KG1 (cell line): ENCODE measurements at regions not wholly inside any gene's neighbourhood (a gene's known extent, or its start where the extent isn't known, plus 50 kb on each side); places are given as distances from the start of the nearest gene placed in this dataset.
A peak's percentile ranks its signal among the peaks of the same experiment; 100 is the strongest.

Experiments used
- DNase-seq: peaks from one replicate; lab custom pipeline; 2025; lab: John Stamatoyannopoulos, UW

DNA sequence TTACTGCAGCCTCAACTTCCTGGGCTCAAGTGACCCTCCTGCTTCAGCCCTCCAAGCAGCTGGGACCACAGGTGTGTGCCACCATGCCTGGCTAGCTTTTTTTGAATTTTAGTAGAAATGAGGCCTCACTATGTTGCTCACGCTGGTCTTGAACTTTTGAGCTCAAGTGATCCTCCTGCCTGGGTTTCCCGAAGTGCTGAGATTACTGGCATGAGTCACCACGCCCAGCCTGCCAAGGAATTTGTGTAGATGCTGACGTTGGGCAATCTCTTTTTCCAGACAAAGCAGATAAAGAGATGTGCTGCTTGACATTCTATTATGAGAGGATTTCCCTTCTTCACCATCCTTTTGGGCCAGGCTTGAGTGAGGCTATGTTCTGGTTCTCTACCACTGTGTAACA is 254.5 kb upstream of the RPS6KA3 start:
- no peak for DNase-seq

DNA sequence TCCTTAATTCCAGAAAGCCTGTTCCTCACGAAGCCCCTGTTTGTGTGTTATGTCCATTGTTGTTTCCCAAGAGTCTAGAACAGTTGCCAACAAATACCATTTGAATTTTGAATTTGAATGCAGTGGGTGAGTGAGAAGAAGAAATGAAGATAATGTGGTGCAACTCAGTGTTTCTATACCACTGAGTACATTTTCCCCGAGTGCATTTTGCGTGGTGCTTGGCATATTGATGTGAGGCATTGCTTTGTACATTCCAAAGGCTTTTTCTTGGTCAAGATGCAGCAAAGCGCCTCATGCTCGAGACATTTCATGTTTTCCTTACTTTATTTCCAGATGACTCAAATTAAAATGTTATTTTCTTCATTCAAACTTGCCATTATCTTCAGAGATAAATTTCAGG is 253.1 kb upstream of the RPS6KA3 start:
- no peak for DNase-seq

DNA sequence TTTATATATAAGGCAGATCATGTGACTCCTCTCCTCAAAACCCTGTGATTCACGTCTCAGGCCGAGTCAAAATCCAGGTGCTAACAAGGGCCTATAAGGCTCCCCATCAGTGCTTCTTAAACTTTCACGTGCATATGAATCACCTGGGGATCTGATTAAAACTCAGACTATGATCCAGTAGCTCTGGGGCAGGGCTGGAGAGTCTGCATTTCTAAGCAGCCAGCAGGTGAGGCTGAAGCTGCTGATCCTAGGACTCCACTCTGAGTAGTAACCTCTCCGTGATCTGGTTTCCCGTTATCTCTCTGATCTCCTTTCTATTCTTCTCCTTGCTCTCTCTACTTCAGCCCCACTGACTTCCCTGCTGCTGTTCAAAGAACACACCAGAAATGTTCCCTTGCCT is 252.4 kb upstream of the RPS6KA3 start:
- no peak for DNase-seq

DNA sequence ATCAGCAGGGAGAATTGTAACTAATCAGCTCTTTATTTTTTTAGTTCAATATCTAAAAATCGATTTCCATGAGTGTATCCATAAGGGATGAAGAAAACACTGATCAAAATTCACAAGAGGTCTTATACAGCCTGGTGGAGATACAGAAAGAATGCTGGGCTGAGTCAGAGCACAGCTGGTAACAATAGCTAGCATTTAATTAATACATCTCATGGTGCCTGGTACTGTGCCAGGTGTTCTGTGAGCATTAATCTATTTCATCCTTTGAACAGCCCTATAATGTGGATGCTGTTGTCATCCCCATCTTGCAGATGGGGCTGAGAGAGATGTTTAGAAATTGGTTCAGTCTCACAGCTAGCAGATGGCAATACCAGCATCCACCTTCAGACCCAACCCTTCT is 250.9 kb upstream of the RPS6KA3 start:
- DNase-seq: no peak

DNA sequence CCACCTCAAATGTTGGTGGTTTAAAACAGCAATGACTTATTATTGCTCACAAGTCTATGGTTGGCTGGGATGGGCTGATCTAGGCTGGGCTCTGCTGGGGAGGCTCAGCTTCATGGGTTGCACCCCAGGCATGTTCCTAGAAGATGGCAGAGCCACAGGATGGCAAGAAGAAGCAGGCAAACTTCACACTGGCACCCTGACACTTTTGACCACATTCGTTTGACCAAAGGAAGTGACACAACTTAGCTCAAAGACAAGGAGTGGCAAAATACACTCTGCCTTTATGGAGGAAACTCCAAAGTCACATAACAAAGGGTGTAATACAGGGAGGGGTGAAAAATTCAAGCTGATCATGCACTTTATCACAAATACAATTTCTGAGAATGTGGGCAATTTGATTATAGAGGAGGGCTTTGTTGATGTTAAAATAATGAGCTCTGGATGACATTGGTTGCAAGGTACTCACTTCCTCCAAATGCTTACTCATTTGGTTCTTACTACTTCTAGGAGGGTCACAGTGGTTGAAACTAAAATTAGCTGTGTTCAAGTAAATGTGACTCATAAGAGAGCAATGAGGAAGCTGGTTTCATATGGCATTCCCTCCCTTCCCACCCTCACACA is 249.2 kb upstream of the RPS6KA3 start:
- DNase-seq: peak; percentile 33

DNA sequence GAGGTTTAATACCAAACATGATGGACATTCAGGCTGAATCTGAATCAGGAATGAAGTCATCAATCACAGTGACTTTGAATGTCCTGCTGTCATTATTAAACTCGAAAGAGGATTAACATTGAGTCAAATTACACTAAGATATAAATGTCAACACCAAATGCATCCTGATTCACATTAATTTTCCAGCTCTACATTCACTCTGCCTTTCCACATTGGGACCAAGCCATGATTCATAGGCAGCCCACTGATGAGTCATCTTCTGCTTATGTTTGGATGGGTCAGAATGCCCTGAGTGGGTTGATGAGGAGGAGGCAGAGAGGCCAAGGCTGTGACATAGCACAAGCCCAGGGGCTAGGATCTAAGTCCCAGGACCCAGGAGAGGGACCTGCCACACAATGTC is 247.6 kb upstream of the RPS6KA3 start:
- no peak for DNase-seq

DNA sequence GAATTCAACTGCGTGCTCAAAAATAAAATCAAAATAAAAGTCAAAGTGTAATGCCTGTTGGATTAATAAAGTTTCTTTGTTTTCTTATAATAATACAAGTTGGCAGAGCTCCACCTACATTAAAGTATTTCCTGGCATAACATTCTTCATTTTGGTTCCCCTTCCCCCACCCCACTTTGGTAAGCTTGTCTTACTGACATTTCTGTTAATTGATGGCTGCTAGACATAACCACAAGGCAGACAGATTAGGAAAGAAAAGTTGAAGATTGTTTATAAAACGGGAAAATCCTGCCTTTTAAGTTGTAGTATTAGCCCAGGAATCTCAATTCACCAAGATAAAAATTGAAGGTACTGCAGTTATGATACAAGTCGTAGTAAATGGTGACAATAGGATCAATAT is 246.5 kb upstream of the RPS6KA3 start:
- DNase-seq: no peak

DNA sequence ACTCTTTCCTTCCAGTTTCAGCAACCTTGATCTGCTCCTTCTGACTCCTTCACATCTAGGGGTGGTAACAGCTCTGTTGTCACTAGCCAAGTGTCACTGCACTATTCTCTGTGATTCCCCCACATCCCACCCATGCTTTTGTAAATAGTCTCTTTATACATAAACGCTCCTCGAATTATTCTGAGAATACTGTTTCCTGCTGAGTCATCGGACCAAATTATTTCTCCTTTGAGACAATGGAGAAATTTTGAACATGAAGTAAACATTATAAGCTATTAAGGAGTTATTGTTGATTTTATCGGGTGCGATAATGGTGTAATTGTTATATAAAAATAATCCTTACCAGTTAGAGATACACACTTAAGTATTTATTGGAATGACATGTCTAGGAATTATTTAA is 245.1 kb upstream of the RPS6KA3 start:
- no peak for DNase-seq

DNA sequence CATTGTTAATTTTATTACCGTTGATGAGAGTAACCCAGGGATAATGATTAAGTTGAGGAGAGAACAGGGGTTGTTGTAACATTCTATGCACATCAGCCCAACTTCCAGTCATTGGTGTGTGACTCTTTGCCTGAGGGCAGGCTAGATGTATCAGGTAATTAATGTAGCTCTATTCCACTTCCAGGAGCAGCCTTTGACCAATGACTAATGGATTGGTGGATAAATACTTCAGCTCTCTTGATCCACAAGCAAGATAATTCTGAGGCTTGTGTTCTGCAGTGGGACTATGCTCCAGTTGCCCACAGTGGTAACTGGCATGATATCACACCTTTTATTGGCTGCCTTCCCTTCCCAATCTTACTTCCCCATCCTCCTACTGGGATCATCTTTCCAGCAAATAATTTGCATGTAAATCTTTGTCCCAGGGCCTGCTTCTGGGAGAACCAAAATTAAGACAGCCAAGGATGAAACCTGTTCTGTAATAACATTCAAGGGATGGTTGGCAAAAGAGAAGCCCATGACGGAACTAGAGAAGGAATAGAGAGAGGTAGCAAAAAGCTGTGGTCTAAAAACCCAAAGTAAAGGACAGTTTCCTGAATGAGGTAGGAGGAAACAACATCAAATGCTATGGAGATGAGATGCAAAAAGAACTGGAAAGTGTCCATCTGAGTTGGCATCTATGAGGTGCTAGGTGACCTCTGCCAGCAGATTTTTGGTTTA is 241.4 kb upstream of the RPS6KA3 start:
- no peak for DNase-seq

DNA sequence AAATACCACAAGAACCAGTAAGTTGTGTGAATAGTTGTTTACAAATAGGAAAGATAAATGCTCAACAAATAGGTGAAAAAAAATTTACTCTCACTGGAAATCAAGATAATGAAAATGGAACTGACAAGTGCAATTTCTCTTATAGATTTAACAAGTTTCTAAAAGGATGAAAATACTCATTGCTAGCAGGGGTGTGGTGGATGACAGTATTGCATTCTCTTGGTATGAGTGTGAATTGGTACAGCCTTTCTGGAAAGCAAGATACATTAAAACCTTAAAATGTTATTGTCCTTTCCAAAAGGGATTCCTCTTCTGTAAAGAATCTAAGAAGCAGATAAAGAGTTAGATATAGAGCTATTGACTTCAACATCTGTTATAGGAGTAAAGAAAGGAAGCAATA is 240.0 kb upstream of the RPS6KA3 start:
- DNase-seq: no peak

DNA sequence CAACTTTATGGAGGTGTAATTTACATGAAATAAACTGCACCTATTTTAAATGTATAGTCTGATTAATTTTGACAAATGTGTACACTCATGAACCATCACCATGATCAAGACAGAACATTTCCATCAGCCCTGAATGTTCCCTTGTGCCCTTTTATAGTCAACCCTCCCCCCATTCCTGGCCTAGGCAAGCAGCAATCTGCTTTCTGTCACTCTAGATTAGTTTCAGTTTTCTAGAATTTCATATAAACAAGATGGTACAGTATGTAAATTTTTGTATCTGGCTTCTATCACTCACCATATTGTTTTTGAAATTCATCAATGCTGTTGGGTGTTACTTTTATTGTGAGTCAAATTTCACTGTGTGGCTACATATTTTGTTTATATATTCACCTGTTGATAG is 234.2 kb upstream of the RPS6KA3 start:
- DNase-seq: no peak

DNA sequence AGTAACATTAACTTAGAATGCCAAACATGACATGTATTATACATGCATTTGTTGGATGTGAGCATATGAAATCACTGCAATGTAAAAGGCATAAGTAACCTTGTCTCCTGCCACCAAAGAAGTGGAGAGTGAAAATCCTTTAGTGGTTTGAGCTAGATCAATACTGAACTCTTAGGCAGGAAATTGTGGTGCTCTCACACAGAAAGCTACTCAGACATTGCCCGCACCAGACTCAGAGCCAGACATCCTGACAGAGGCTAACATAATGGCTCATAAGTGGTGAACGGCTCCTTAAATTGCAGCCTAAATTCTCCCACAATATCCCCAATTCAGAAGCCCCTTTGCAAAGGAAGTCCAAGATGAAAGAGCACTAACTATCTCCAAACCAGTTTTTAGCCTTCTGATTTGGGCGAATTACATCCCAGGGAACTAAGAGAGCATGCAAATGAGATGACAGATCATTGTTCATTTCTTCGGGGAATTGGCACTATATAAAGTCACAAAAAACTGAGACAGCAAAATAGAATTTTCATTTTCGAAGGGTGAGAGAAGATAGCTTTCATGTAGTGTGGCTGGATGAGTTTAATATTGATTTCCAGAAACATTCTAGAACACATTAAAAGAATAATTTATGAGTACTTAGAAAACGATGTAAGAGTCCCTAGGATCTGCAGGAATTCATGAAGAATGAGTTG is 233.6 kb upstream of the RPS6KA3 start:
- peak; percentile 2 for DNase-seq

DNA sequence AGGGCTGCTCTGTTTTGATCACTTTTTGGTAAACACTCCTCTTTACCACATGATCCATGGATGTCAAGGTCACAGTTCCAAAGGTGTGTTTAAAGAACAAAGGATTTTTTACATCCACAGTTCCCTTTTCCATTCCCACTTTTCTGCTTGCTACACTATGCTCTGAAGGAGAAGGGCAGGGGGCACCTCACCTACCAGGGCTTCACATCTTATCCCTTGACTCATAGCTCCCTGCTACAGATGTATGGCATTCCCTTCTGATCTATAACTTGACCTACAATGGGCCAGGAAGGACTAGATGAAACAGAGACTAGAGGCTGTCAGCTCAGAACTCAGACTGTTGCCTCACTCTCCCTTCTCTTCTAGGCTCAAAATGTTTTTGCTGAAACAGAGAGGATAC is 233.1 kb upstream of the RPS6KA3 start:
- DNase-seq: no peak

DNA sequence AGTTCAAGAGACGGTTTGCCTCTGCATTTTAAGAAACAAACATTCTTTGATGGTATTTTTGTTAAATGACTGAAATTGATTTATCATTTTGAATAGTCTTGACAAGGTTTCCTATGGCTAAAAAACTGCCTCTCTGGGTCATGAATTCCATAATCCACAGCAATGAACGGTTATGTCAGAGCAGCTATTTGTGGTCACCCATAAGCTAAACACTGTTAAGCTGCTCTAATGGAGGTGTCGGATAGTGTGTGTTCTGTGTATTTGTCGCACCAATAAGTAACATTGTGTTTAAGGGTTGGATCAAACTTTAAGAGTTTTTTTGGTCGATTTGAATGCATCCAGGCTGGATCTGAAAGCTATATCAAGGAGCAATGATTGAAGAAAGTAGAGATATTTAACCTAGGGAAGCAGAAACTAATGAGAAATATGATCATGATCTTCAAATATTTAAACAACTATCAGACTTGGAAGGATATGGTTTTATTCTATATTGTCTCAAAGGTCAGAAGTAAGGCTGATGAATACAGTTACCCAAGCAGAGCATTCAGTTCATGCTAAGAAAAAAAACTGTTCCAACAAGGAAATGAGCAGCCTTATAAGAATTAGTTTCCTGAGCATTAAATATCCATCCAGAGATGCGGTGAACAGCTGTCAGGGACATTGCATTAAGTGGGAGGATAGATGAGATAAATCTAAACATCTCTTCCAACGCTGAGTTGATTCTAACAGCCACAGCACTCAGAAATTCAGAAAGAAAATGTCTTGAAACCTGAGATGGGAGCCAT is 232.3 kb upstream of the RPS6KA3 start:
- no peak for DNase-seq

DNA sequence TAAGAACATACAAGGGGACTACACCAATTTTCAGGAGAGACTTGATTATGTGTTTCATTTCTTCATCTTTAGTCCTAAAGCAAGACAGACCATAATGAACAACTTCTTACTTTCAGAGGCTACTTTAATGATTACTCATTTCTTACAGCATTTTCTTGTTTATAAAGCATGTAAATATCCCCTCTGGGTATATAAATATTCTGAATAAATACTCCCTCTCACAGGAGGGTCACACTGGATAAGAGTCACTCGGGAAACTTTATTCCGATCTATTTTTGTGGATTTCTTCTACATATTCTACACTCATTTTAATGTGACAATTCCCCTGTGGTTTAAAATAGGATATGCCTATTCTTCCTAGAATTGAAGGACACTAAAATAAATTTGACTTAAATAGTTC is 228.9 kb upstream of the RPS6KA3 start:
- DNase-seq: no peak

DNA sequence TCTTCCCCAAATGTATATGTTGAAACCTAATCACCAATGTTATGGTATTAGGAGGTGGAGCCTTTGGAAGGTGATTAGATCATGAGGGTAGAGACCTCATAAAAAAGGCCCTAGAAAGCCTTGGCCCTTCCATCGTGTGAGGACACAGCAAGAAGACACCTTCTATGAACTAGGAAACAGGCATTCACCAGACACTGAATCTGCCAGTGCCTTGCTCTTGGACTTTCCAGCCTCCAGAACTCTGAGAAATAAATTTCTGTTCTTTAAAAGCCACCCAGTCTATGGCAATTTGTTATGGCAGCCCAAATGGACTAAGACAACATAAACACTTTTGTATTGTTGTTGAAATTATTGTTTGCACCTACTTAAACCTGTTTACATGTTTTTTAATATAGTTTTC is 221.8 kb upstream of the RPS6KA3 start:
- no peak for DNase-seq

DNA sequence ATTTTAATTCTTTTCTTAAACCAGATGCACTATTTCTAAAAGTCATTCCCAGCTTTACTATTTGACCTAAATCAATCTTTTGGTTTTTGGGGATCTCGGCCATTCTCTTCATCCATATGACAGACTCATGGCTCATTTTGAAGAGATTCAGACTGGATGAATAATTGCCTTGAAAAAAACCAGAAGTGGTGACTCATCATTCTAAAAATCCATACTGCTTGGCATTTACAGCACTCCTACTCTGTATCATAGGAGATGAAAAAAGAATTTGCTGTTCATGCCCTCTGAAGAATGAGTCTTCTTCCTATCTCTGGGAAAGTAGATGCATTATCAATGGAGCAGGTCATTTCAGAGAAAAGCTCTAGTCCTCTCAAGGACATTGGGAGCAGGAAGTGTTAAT is 220.5 kb upstream of the RPS6KA3 start:
- no peak for DNase-seq

DNA sequence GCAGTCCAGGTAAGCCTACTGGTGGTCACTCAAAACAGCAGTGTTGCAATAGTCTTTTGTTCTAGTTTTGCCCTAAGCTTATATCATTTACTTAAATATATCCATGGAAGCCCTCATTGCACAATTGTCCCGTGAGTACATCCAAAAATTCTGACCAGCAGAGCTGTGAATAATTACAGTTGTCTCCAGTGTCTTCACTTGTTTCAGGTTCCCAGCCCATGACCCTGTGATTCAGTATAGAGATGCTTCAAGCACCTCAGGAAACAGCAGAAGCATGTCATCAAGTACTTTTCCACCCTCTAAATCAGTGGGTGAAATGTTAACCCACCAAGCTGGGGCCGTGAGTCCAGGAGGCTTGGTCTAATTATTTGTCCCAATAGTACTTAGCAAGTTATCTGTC is 214.9 kb upstream of the RPS6KA3 start:
- no peak for DNase-seq

DNA sequence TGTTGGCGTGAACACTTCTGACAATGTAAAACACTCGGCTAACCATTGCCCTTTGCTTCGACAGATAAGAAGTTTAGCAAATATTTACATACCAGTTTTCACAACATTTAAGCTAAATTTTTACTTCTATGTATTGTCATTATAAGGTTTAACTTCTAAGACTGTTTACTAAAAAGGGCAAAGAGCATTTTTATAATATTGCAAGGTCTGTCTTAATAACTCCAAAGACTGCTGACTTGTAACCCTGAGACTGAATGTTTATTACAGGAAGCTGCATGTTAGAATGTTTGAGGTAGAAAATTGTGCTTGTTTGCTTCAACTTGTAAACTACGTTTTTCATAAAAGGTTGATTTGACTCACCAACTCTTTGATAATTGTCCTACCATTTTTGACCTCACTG is 213.2 kb upstream of the RPS6KA3 start:
- no peak for DNase-seq

DNA sequence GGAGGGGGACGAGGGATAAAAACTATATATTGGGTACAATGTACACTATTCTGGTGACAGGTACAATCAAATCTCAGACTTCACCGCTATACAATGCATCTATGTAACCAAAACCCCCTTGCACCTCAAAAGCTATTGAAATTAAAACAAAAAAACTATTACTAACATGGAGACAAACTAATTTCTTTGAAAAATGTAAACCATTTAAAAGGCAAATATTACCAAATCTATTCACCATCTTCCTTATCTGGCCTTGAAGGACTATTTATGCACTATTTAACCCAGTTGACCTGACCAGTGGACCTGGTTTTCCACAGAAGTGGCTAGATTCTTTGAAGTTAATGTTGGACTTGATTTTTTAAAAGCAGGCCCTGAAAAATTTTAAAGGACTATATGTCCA is 212.3 kb upstream of the RPS6KA3 start:
- DNase-seq: no peak

DNA sequence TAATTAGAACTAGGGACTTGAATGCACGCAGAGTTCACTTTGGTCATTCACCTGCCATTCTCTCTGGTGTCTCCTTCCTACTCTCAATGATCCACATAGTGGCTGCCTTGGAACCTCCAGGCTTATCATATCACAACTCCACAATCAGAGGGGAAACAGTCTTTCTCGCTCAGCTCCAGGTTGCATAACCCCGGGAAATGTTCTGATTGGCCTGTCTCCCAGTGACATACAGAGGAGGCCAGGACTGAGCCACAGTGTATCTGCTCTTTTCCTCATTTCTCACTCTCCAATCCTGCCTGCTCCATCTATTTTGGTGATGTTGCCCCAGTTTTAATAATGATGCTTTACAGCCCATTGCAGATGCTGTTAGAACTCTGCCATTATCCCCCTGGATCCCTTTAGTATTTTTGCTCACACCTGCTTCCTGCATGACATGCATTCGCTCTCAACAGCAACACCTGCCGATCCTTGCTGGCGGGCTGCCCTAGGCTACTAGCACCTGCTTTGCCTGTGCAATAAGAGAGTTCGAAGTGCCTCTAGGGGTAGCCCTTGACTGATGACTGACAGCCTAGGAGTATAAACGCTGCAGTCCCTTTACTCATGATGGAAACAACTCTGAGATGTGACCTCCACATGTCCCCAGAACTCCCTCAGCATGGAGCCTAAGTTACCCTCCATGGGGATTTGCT is 211.3 kb upstream of the RPS6KA3 start:
- DNase-seq: no peak

DNA sequence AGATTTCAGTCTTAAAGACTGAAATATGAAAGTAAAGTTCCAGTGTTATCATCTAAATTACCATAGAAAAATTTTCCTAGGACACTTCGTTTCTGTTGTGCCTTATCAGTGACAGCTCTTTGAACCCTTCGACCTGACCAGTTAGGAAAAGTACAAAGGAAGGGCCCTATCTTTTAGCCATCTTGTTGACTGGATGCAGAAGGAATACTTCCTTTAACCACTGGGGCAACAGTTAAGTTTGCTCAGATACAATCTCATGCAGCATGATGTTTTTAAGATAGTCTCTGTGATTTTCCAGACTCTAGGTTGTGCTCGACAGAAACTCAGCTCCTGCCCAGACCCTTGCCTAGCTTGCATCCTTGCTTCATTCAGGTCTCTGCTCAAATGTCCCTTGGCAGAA is 210.5 kb upstream of the RPS6KA3 start:
- DNase-seq: no peak
